GM12875 (cell line): ENCODE measurements at regions not wholly inside any gene's neighbourhood (a gene's known extent, or its start where the extent isn't known, plus 50 kb on each side); places are given as distances from the start of the nearest gene placed in this dataset.
A peak's percentile ranks its signal among the peaks of the same experiment; 100 is the strongest.

ENCODE experiments used
- H3K4me3 ChIP-seq: one replicate; pipeline ENCODE4 v1.5.1; 2011; ENCODE audit warnings: low read depth, low read length, control low read depth
- TF ChIP-seq, protein P1 (sequence below): IDR thresholded peaks from 2 replicates; pipeline ENCODE4 v1.5.1; 2011; ENCODE audit warnings: low read depth, mild to moderate bottlenecking, control low read depth, inconsistent platforms, low read length, moderate library complexity, borderline replicate concordance; ENCODE audit not compliant: insufficient read depth

DNA sequence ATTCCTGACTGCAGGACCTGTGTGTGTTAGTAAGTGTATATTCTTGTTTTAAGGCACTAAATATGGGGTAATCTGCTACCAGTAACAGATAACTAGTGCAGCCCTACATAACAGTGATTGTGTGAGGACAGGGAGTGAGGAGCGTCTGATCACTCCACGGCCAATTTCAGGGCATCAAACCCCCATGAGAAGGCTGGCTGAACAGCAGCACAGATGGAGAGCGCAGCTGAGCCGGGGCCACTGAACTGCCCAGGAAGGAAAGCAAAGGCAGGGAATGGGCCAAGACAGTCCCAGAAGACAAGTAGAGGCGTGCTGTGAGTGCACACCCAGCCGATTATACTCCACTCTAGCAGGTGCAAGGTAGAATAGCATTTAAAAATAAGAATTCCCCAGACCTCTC lies 157.1 kb upstream of the CHST15 start:
- no peak overlapping the region for H3K4me3 ChIP-seq
- TF ChIP-seq, protein P1, sequence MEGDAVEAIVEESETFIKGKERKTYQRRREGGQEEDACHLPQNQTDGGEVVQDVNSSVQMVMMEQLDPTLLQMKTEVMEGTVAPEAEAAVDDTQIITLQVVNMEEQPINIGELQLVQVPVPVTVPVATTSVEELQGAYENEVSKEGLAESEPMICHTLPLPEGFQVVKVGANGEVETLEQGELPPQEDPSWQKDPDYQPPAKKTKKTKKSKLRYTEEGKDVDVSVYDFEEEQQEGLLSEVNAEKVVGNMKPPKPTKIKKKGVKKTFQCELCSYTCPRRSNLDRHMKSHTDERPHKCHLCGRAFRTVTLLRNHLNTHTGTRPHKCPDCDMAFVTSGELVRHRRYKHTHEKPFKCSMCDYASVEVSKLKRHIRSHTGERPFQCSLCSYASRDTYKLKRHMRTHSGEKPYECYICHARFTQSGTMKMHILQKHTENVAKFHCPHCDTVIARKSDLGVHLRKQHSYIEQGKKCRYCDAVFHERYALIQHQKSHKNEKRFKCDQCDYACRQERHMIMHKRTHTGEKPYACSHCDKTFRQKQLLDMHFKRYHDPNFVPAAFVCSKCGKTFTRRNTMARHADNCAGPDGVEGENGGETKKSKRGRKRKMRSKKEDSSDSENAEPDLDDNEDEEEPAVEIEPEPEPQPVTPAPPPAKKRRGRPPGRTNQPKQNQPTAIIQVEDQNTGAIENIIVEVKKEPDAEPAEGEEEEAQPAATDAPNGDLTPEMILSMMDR, result no peak

- no peak overlapping the region for H3K4me3 ChIP-seq
- TF ChIP-seq, protein P1, result peak; percentile 16; the same call in 1 of the 2 replicates
Observed at GRCh38 chr10:124249812-124250432, 156.5 kb upstream of the CHST15 start.

- TF ChIP-seq, protein P1, result no peak
- H3K4me3 ChIP-seq, result no peak overlapping the region
Observed at GRCh38 chr10:124249196-124249595, 155.8 kb upstream of the CHST15 start.

GRCh38 chr10:124248056-124249045 lies 155.0 kb upstream of the CHST15 start:
- TF ChIP-seq, protein P1, result no peak
- no peak overlapping the region for H3K4me3 ChIP-seq

GRCh38 chr10:124245806-124246440 lies 152.5 kb upstream of the CHST15 start:
- TF ChIP-seq, protein P1, result no peak
- H3K4me3 ChIP-seq, result no peak overlapping the region

GRCh38 chr10:124245191-124245590 lies 151.8 kb upstream of the CHST15 start:
- no peak overlapping the region for H3K4me3 ChIP-seq
- TF ChIP-seq, protein P1, result no peak
